OCI-LY1 (cell line): ENCODE measurements at regions not wholly inside any gene's neighbourhood (a gene's known extent, or its start where the extent isn't known, plus 50 kb on each side); places are given as distances from the start of the nearest gene placed in this dataset.

Experiments
- CTCF ChIP-seq: fragments of 200-600 bp; sonication (generic), shearing (Covaris generic); IDR thresholded peaks from 2 replicates; pipeline ENCODE4 v1.5.1; 2017; ENCODE audit warnings: mild to moderate bottlenecking, antibody characterized with exemption, low read length, moderate library complexity, mixed read lengths
- EZH2 ChIP-seq: fragments of 200-600 bp; sonication (generic), shearing (Covaris generic); IDR thresholded peaks from 2 replicates; pipeline ENCODE4 v1.8.0; 2017; ENCODE audit warnings: borderline replicate concordance, mixed run types, mild to moderate bottlenecking, antibody characterized with exemption, low read length, moderate library complexity, mixed read lengths

GRCh38 chr6:11900662-11901598 is 111.2 kb upstream of the HIVEP1 start:
- TF ChIP-seq CTCF (no peak), EZH2 (no peak)
